DND-41 (cell line): ENCODE measurements at regions not wholly inside any gene's neighbourhood (a gene's known extent, or its start where the extent isn't known, plus 50 kb on each side); places are given as distances from the start of the nearest gene placed in this dataset.

Source experiments
- ATAC-seq: fragments of 200-7000 bp; cut with Tn5 transposase; 3 replicates; pipeline ENCODE4 v1.9.1; 2021; ENCODE audit warnings: low read depth; ENCODE audit not compliant: insufficient read depth
- DNase-seq: peaks from one replicate; pipeline ENCODE4 v3.0.0-alpha.2; 2020
- H2AFZ ChIP-seq: 2 replicates; pipeline ENCODE4 v1.6.0; 2012; ENCODE audit warnings: low read depth, low read length
- H3K27ac ChIP-seq: 2 replicates; pipeline ENCODE4 v1.5.1; 2012; ENCODE audit warnings: low read length, inconsistent platforms
- H3K27me3 ChIP-seq: fragments of 200-600 bp; sonication (generic); 2 replicates; pipeline ENCODE4 v1.6.0; 2012; ENCODE audit warnings: low read length, mild to moderate bottlenecking, inconsistent platforms; ENCODE audit not compliant: insufficient read depth, poor library complexity
- H3K36me3 ChIP-seq: 2 replicates; pipeline ENCODE4 v1.5.1; 2012; ENCODE audit warnings: low read length, inconsistent platforms; ENCODE audit not compliant: insufficient read depth
- H3K4me1 ChIP-seq: 2 replicates; pipeline ENCODE4 v1.5.1; 2012; ENCODE audit warnings: mild to moderate bottlenecking, low read length; ENCODE audit not compliant: insufficient read depth
- H3K4me2 ChIP-seq: 2 replicates; pipeline ENCODE4 v1.6.0; 2012; ENCODE audit warnings: mild to moderate bottlenecking, moderate library complexity, low read length, inconsistent platforms; ENCODE audit not compliant: insufficient read depth
- H3K4me3 ChIP-seq, 2 experiments: fragments of 200-600 bp in 1 of 2; shearing (Covaris generic) in 1 of 2; 2 replicates each; pipeline ENCODE4 v1.5.1; 2012 to 2016; ENCODE audit warnings: inconsistent platforms in 2 of 2, low read length in 2 of 2, mild to moderate bottlenecking in 2 of 2, low read depth in 1 of 2, moderate library complexity in 1 of 2
- H3K79me2 ChIP-seq: 2 replicates; pipeline ENCODE4 v1.6.0; 2012; ENCODE audit warnings: low read length, inconsistent platforms; ENCODE audit not compliant: insufficient read depth
- H3K9ac ChIP-seq: 2 replicates; pipeline ENCODE4 v1.6.0; 2012; ENCODE audit warnings: low read depth, mild to moderate bottlenecking, inconsistent platforms, low read length, moderate library complexity
- H3K9me3 ChIP-seq: 2 replicates; pipeline ENCODE4 v1.5.1; 2012; ENCODE audit warnings: low read length, moderate library complexity, mild to moderate bottlenecking, inconsistent platforms; ENCODE audit not compliant: insufficient read depth, severe bottlenecking
- H4K20me1 ChIP-seq: 2 replicates; pipeline ENCODE4 v1.6.0; 2012; ENCODE audit warnings: low read length; ENCODE audit not compliant: insufficient read depth
- EZH2 ChIP-seq: IDR thresholded peaks from 3 replicates; pipeline ENCODE4 v1.6.1; 2012; ENCODE audit warnings: borderline replicate concordance, low read depth, mild to moderate bottlenecking, moderate library complexity, low read length, inconsistent platforms; ENCODE audit not compliant: severe bottlenecking
- TF ChIP-seq, protein P1 (sequence below): IDR thresholded peaks from 2 replicates; pipeline ENCODE4 v1.5.1; 2012; ENCODE audit warnings: borderline replicate concordance, low read length, moderate library complexity, mild to moderate bottlenecking; ENCODE audit not compliant: poor library complexity, severe bottlenecking; ENCODE audit errors: extremely low read depth

DNA sequence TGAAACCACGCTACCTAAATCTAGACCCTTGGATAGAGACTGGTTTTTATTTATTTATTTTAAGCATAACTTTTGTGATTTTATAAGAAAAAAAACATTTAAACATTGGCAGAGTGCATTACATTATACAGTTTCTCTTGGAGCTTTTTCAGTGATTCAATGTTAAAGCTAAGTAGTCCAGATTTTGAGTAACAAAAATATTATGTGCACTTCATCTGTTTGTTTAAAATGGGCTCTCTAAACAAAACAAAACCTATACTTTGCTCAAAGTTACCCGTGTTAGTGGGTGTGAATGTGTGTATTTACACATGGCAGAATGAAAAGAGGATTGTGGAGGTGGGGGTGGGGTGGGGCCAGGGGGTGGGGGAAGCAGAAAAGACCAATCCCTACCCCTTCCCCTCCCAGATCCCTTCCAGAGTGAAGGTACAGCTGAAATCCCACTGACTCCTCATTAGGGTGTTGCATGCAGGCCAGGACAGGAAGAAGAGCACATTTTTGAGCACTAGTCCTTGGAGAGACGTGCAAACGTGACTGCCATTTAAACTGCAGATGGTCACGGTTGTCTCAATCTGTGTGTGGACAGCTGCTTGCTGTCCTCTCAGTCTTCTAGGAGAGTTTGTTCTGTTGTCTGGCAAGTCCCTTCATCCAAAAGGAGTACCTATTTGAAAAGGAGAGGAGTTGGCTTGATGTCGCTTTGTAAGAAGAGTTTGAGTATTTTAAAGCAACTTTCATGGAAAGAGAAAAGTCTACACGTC is 303.0 kb downstream of the ICOS start:
- Histone ChIP-seq H3K36me3 (no peaks in the 10 kb centered on the region), H3K27me3 (peaks cover 6% of the 10 kb centered on the region), H2AFZ (no peak overlapping the region), H3K4me2 (no peak overlapping the region), H3K9ac (no peak overlapping the region), H3K9me3 (no peaks in the 10 kb centered on the region), H3K27ac (no peak overlapping the region), H3K79me2 (no peaks in the 10 kb centered on the region), H3K4me1 (no peaks in the 10 kb centered on the region), H4K20me1 (no peaks in the 10 kb centered on the region), H3K4me3 (no peak overlapping the region)
- no peak for DNase-seq
- no peak for ATAC-seq
- TF ChIP-seq, protein P1, sequence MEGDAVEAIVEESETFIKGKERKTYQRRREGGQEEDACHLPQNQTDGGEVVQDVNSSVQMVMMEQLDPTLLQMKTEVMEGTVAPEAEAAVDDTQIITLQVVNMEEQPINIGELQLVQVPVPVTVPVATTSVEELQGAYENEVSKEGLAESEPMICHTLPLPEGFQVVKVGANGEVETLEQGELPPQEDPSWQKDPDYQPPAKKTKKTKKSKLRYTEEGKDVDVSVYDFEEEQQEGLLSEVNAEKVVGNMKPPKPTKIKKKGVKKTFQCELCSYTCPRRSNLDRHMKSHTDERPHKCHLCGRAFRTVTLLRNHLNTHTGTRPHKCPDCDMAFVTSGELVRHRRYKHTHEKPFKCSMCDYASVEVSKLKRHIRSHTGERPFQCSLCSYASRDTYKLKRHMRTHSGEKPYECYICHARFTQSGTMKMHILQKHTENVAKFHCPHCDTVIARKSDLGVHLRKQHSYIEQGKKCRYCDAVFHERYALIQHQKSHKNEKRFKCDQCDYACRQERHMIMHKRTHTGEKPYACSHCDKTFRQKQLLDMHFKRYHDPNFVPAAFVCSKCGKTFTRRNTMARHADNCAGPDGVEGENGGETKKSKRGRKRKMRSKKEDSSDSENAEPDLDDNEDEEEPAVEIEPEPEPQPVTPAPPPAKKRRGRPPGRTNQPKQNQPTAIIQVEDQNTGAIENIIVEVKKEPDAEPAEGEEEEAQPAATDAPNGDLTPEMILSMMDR, result no peak
- TF ChIP-seq EZH2, result no peak

DNA sequence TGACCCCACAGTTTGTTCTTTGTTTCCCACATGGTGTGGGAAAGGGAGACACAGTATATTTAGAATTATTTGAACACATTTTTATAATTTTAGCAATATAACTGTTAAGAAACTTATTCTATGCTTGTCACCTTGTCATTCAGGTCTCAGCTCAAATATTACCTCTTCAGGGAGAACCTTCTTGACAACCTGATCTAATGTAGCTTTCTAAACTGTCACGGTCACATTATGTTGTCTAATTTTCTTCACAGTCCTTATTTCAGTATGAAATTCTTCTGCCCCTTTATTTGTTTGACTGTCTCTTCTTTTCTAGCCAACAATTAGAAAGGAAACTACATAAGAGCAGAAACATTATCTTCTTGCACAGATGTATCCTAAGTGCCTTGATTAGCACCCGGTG is 304.3 kb upstream of the PARD3B start:
- Histone ChIP-seq H3K9ac (no peak overlapping the region), H3K9me3 (no peaks in the 10 kb centered on the region), H3K36me3 (no peaks in the 10 kb centered on the region), H3K27me3 (peaks cover 6% of the 10 kb centered on the region), H2AFZ (no peak overlapping the region), H3K4me3 (no peak overlapping the region), H3K4me2 (no peak overlapping the region), H3K27ac (no peak overlapping the region), H4K20me1 (no peaks in the 10 kb centered on the region), H3K4me1 (no peaks in the 10 kb centered on the region), H3K79me2 (no peaks in the 10 kb centered on the region)
- no peak for TF ChIP-seq EZH2
- TF ChIP-seq, protein P1, result no peak
- no peak for DNase-seq
- no peak for ATAC-seq

DNA sequence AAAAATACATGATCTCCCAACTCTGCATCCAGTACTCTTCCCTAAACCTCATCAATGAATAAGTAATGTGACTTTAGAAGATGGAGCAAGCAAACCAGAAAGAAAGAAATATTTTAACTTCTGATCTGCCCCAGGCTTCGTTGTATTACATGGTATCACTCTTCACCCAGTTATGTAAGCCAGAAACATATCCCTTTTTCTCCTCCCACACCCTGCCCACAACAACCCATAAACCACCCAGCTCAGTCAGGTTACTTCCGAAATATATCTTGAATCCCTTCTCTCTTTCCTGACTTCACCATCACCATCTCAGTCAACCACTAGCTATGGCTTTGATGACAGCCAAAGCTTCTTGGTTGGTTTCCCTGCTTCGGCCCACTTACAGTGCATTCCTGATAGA is 295.8 kb upstream of the PARD3B start:
- Histone ChIP-seq H3K9me3 (no peaks in the 10 kb centered on the region), H3K4me1 (no peaks in the 10 kb centered on the region), H3K9ac (no peak overlapping the region), H3K79me2 (no peaks in the 10 kb centered on the region), H3K36me3 (no peaks in the 10 kb centered on the region), H4K20me1 (no peaks in the 10 kb centered on the region), H3K27ac (no peak overlapping the region), H3K27me3 (peaks cover 11% of the 10 kb centered on the region), H2AFZ (no peak overlapping the region), H3K4me3 (no peak overlapping the region), H3K4me2 (no peak overlapping the region)
- DNase-seq, result no peak
- ATAC-seq, result no peak
- TF ChIP-seq, protein P1, result no peak
- no peak for TF ChIP-seq EZH2
